HG02870 (cell line): ENCODE measurements at regions not wholly inside any gene's neighbourhood (a gene's known extent, or its start where the extent isn't known, plus 50 kb on each side); places are given as distances from the start of the nearest gene placed in this dataset.
"Not testable (repeated sequence)": the region's sequence is repeated elsewhere in the genome, so short reads cannot be mapped to it uniquely, and the experiment has no call there.

Experiments
- ATAC-seq: cut with Tn5 transposase; IDR thresholded peaks from one replicate; pipeline ENCODE4 v1.9.1; 2021; ENCODE audit warnings: mild to moderate bottlenecking, moderate library complexity; ENCODE audit not compliant: unreplicated experiment

GRCh38 chr13:33644581-33645543 is 173.1 kb upstream of the RFC3 start:
- ATAC-seq = no peak

- no peak for ATAC-seq
These were observed 172.1 kb upstream of the RFC3 start for GRCh38 chr13:33645591-33646554.

- no peak for ATAC-seq
These were observed 168.6 kb upstream of the RFC3 start for GRCh38 chr13:33649212-33649878.

GRCh38 chr13:33651766-33652165 is 166.2 kb upstream of the RFC3 start:
- ATAC-seq = no peak

- ATAC-seq = no peak
These were observed 160.7 kb upstream of the RFC3 start for GRCh38 chr13:33657274-33657673.

GRCh38 chr13:33659466-33659865 is 158.5 kb upstream of the RFC3 start:
- ATAC-seq = no peak

- no peak for ATAC-seq
These were observed 158.1 kb upstream of the RFC3 start for GRCh38 chr13:33659894-33660293.

GRCh38 chr13:33662392-33662791 is 155.6 kb upstream of the RFC3 start:
- ATAC-seq = no peak

- no peak for ATAC-seq
These were observed 152.2 kb upstream of the RFC3 start for GRCh38 chr13:33665626-33666175.

- ATAC-seq = no peak
These were observed 146.4 kb upstream of the RFC3 start for GRCh38 chr13:33671560-33671959.

GRCh38 chr13:33672022-33672421 is 145.9 kb upstream of the RFC3 start:
- not testable (repeated sequence) for ATAC-seq

GRCh38 chr13:33676045-33676989 is 141.6 kb upstream of the RFC3 start:
- ATAC-seq = no peak

- ATAC-seq = no peak
These were observed 140.7 kb upstream of the RFC3 start for GRCh38 chr13:33677215-33677614.

- no peak for ATAC-seq
These were observed 139.9 kb upstream of the RFC3 start for GRCh38 chr13:33678084-33678483.

GRCh38 chr13:33678906-33679657 is 138.9 kb upstream of the RFC3 start:
- ATAC-seq = peak; percentile 95

- no peak for ATAC-seq
These were observed 138.3 kb upstream of the RFC3 start for GRCh38 chr13:33679658-33680012.

- no peak for ATAC-seq
These were observed 135.9 kb upstream of the RFC3 start for GRCh38 chr13:33682020-33682564.

- not testable (repeated sequence) for ATAC-seq
These were observed 135.3 kb upstream of the RFC3 start for GRCh38 chr13:33682646-33683045.

- no peak for ATAC-seq
These were observed 134.6 kb upstream of the RFC3 start for GRCh38 chr13:33683376-33683775.
